AG10803 (cell line): ENCODE measurements at regions not wholly inside any gene's neighbourhood (a gene's known extent, or its start where the extent isn't known, plus 50 kb on each side); places are given as distances from the start of the nearest gene placed in this dataset.
"Not testable (repeated sequence)": the region's sequence is repeated elsewhere in the genome, so short reads cannot be mapped to it uniquely, and the experiment has no call there.

ENCODE experiments used
- DNase-seq: peaks from one replicate; pipeline ENCODE4 v3.0.0; 2010; ENCODE audit warnings: low read depth
- H3K4me3 ChIP-seq: 2 replicates; pipeline ENCODE4 v1.5.1; 2011; ENCODE audit warnings: mild to moderate bottlenecking, low read length, control low read depth
- TF ChIP-seq, protein P1 (sequence below): conservative IDR thresholded peaks from 2 replicates; pipeline ENCODE4 v1.5.1; 2011; ENCODE audit warnings: mild to moderate bottlenecking, low read length, control low read depth, inconsistent platforms

DNA sequence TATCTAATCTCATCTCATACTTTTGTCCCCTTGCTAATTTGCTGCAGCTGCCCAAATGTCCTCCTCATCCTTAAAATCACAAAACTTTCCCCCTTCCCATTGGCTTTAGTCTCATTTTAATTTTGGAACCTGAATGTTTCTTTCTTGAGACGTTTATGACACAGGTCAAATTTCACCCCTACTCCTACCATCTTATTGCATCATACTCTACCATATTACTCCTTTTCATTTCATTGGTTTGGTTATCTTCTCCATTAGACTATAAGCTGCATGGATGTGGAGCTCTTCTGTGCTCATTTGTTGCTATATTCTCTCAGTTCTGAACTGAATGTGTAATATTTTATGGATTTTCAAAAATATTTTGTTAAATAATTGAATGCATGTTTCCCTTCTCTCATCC lies 688.6 kb downstream of the CBLN4 start:
- TF ChIP-seq, protein P1, sequence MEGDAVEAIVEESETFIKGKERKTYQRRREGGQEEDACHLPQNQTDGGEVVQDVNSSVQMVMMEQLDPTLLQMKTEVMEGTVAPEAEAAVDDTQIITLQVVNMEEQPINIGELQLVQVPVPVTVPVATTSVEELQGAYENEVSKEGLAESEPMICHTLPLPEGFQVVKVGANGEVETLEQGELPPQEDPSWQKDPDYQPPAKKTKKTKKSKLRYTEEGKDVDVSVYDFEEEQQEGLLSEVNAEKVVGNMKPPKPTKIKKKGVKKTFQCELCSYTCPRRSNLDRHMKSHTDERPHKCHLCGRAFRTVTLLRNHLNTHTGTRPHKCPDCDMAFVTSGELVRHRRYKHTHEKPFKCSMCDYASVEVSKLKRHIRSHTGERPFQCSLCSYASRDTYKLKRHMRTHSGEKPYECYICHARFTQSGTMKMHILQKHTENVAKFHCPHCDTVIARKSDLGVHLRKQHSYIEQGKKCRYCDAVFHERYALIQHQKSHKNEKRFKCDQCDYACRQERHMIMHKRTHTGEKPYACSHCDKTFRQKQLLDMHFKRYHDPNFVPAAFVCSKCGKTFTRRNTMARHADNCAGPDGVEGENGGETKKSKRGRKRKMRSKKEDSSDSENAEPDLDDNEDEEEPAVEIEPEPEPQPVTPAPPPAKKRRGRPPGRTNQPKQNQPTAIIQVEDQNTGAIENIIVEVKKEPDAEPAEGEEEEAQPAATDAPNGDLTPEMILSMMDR: no peak
- H3K4me3 ChIP-seq: no peak overlapping the region
- no peak for DNase-seq

DNA sequence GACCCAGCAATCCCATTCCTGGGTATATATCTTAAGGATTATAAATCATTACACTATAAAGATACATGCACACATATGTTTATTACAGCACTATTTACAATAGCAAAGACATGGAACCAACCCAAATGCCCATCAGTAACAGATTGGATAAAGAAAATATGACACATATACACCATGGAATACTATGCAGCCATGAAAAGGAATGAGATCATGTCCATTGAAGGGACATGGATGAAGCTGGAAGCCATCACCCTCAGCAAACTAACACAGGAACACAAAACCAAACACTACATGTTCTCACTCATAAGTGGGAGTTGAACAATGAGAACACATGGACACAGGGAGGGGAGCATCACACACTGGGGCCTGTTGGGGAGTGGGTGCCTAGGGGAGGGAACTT lies 694.5 kb downstream of the CBLN4 start:
- not testable (repeated sequence) for H3K4me3 ChIP-seq, DNase-seq

DNA sequence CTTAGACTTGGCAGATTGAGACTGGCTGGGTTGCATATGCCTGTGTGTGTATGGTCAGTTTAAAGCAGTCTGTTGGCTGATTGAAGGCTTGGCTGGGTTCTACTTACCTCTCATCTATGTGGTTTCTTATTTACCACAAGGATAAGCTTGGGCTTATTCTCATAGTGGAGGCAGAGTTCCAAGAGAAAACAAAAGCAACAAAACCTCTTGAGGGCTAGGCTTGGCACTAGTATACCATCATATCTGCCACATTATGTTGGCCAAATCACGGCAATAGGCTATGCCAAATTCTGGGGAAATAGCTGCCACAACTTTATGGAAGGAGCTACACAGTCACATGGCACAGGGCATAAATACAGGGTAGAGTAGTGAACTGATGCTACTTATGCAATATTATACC lies 714.1 kb downstream of the CBLN4 start:
- no peak overlapping the region for H3K4me3 ChIP-seq
- TF ChIP-seq, protein P1: no peak
- no peak for DNase-seq

DNA sequence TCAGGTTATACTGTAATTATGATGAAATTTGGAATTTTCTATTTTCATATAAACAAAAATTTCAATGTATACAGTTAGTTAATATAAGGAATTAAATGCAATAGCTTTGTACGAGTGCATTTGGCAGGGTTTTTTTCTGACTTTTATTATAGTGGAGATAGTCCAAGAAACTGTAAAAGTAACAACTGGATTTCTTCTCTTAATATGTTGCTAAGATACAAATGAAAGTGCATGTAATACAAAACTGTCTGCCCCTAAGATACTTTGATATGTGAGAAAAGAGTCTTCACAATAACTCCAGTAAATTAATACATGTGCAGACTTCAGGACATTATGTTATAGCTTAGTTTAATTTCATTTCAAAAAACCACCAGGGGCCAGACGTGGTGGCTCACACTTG lies 721.4 kb downstream of the CBLN4 start:
- no peak overlapping the region for H3K4me3 ChIP-seq
- DNase-seq: no peak
- TF ChIP-seq, protein P1: no peak

DNA sequence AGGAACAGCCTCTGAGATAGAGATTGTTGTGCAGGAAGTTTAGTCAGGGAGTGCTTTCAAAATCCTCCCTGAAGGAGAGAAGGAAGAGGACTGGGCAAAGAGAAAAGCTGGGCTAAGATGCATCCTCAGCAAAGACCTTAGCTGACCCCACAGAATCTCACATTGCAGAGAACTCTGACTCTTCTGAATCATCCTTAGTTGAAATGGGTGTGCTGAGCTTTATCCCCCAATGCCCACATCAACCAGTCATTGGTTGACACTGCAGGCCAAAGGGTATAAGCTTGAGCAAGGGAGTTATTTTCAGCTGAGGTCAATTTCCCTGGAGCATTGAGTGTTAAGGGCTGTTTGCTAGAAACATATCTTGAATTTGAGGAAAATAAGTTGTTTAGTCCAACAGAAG lies 732.2 kb downstream of the CBLN4 start:
- H3K4me3 ChIP-seq: no peak overlapping the region
- no peak for DNase-seq
- TF ChIP-seq, protein P1: no peak

DNA sequence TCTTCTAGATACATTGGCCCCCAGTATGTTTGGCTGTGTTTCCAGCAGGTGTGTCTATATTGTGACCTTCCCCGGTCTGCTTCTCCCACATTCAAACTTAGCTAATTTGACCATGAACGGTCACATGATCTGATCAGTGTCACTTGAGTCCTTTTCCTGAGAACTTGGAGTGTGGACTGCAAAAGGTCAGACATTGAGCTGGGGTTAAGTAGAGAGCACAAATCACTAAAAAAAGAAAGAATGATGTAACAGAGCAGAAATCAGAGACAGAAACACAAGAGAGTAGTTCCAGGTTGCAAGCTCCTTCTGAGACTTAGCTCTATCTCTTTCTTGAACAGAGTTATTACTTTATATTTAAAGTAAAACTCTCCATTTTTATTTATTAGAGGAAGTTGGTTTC lies 733.9 kb downstream of the CBLN4 start:
- TF ChIP-seq, protein P1: no peak
- H3K4me3 ChIP-seq: no peak overlapping the region
- no peak for DNase-seq

DNA sequence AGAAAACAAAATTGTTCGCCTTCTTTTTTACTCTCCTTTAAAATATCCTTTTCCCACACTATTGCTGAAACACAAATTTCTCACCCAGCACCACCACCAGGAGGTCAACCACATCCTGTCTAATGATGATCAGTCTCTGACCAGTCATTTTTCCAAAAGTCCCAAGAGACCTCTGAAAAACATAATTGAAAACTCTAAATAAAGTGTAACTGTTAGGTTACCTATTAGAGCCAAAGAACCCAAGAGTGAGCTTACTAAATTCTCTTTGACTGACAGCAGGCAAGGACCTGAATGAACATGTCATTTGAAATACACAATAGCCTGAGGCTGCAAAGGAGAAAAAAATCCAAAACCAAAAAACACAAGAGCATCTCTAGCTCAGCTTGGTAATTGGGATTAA lies 735.4 kb downstream of the CBLN4 start:
- TF ChIP-seq, protein P1: no peak

DNA sequence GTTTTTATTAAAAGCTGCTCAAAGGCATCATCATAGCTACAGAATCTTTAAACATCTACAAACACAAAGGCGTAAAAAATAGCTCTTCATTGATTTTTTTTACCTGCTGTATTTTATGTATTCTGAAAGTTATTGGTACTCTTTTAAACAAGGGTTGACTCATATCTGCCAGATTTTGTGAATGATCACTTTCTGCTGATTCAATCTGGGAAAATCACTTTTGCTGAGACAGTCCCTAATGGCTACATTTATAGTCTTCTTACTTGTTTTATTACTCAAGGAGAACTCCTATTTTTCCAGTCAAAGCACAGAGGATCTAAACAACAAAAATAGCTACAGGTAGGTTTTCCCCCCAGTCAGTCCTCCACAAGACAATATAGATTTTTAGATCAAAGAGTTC lies 739.0 kb downstream of the CBLN4 start:
- H3K4me3 ChIP-seq: no peak overlapping the region
- no peak for DNase-seq
- TF ChIP-seq, protein P1: no peak

More for the DNA sequence above, 735.4 kb downstream of the CBLN4 start:
- H3K4me3 ChIP-seq: no peak overlapping the region
- no peak for DNase-seq
